DOHH2 (cell line): ENCODE measurements at regions not wholly inside any gene's neighbourhood (a gene's known extent, or its start where the extent isn't known, plus 50 kb on each side); places are given as distances from the start of the nearest gene placed in this dataset.

Experiments used
- EZH2phosphoT487 ChIP-seq: fragments of 200-600 bp; sonication (generic); IDR thresholded peaks from 2 replicates; pipeline ENCODE4 v1.6.1; 2017; ENCODE audit warnings: borderline replicate concordance, mild to moderate bottlenecking, antibody characterized with exemption, low read length, moderate library complexity, mixed read lengths
- TF ChIP-seq, protein P1 (sequence below): fragments of 200-600 bp; sonication (generic); IDR thresholded peaks from one replicate; pipeline ENCODE4 v1.5.1; 2014; ENCODE audit warnings: antibody characterized with exemption, mild to moderate bottlenecking, low read depth, low read length; ENCODE audit not compliant: poor library complexity, severe bottlenecking

DNA sequence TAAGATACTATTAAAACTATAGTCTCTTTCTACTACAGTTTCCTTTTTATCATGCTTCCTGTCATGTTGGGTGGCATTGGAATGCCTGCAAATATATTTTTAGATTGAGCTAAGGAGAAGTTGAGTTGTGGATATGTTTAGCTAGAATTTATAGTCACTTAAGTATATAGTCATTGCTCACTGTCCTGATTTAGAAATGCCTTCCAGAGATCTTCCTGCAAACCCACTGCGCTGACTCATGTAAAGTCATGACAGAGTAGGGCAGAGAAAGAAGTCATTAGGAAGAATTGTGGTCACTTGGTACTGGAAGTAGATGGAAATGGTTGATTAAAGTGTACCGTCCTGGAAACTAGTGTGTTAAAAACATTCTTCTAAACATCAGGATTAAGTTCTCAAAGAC lies 490.3 kb upstream of the PABPC4L start:
- TF ChIP-seq, protein P1, sequence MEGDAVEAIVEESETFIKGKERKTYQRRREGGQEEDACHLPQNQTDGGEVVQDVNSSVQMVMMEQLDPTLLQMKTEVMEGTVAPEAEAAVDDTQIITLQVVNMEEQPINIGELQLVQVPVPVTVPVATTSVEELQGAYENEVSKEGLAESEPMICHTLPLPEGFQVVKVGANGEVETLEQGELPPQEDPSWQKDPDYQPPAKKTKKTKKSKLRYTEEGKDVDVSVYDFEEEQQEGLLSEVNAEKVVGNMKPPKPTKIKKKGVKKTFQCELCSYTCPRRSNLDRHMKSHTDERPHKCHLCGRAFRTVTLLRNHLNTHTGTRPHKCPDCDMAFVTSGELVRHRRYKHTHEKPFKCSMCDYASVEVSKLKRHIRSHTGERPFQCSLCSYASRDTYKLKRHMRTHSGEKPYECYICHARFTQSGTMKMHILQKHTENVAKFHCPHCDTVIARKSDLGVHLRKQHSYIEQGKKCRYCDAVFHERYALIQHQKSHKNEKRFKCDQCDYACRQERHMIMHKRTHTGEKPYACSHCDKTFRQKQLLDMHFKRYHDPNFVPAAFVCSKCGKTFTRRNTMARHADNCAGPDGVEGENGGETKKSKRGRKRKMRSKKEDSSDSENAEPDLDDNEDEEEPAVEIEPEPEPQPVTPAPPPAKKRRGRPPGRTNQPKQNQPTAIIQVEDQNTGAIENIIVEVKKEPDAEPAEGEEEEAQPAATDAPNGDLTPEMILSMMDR, result no peak
- no peak for TF ChIP-seq EZH2phosphoT487
